ENCODE measurements at regions not wholly inside any gene's neighbourhood (a gene's known extent, or its start where the extent isn't known, plus 50 kb on each side); places are given as distances from the start of the nearest gene placed in this dataset.

DNA sequence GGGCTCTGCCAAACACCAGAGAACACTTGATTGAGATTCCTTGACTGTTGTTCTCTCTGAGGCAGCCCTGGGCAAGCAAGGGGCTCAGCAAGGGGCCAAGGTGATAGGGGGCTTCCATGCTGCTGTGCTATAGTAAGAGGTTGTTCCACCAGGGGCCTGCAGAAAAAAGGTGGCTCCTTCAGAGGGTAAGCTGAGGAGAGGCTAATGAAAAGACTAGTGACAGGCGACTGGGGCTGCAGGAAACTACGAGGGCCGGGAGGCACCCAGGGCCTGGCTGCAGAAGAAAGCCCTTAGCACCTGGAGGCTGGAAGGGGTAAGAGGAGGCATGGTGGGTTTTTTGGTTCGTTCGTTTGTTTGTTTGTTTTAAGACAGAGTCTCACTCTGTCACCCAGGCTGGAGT lies 88.0 kb upstream of the CTNNA1 start:
- no peak for DNase-seq (ENCODE audit: low read depth in 3 of 3)

DNA sequence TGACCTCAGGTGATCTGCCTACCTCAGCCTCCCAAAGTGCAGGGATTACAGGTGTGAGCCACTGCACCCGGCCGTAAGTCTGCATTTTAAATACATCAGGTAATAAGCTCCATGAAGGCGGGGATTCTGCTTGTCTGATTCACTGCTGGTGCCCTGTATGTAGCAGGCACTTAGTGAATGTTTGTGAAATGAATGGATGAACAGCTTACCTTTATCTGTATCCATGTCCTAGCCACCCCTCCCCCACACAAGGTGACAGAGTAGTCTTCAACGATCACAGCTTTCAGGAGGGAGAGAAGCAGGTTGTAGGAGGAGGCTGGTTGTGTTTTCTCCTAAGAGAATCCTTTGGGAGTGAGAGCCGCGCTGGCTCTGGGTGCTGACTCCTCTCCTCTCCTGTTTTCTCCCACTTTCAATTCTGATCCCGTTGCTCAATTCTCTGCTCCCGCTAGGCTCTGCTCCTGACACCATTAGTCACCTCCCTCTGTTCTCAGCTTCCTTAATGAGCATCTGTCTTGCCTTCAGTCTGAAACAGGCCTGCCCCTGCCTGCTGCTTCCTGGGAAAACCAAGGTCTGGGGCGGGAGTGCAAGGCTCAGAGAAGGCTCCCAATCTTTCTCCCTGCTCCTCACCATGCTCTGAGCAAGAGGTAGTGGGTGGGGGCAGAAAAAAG lies 88.8 kb upstream of the CTNNA1 start:
- no peak for DNase-seq (ENCODE audit: low read depth in 3 of 3)

DNA sequence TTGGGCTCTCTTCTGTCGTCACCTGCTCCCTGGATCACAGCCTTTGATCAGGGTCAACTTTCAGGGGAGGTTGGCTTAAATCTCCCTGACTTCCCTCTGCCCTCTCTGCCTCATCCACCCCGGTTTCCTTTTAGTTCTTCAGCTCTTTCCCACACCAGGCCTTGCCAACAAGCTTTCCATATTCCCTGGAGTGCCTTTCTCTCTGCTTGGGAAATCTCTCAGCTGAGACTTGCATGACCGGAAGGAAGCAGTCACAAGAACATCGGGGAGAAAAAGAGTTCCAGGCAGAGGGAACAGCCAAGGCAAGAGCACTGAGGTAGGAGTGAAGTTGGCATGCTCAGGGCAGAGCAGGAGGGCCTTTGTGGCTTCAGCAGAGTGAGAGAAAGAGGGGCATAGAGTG lies 88.4 kb upstream of the HSPA9 start:
- DNase-seq (ENCODE audit: low read depth in 3 of 3): no peak

DNA sequence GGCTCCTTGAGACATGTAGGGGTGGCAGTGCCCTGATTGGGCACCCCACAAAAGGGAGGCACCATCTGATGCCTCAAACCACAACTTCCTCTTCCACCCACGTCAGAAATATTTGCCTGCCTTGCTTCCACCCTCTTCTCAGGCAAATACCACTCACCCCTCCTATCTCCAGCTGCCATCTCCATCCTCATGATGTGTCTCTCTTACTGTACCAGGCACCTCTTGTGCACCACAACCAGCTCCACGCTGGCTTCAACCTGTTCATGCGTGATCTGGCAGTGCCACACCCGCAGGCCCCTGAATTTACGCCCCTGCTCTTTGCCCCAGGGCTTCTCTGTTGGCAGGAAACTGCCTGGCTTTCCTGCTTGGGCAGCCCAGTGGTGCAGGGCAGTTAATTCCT lies 87.8 kb upstream of the HSPA9 start:
- DNase-seq (ENCODE audit: low read depth in 3 of 3): no peak

DNA sequence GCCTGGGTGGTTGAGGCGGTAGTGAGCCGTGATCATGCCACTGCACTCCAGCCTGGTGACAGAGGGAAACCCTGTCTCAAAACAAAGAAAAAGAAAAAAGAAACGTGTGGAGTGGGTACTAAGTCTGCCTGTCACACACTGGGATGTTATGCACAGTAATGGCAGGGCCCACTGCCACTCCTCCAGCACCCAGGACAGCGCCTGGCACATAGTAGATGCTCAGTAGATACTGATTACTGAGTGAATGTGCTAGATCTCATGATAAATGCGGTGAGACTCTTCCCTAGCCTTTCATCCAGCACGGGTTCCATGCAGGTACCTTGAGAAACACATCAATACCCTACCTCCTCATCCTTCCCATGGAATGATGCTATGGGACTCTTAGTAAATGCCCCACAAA lies 87.4 kb upstream of the HSPA9 start:
- DNase-seq (ENCODE audit: low read depth in 3 of 3): peak in 1 of 3 donors; percentile 20

DNA sequence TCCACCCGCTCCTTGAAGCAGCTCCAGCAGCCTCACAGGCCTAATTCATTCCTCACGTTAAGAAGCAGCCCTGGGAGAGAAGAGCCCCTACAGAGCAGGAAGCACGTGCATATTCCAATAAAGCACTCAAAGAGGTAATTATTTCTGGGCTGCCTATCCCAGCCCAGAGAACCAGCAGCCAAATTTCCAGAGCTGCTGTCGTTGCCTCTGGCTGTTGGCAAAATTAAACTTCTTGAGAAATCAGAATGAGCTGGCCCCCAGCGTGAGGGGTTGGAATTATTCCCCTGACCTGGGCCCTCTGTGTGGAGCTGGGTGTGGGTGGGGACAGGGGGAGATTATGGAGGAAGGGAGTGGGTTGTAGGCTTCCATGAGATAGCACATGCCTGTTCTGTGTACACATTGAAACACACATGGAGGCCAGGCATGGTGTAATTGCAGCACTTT lies 86.8 kb upstream of the HSPA9 start:
- no peak for DNase-seq (ENCODE audit: low read depth in 3 of 3)

DNA sequence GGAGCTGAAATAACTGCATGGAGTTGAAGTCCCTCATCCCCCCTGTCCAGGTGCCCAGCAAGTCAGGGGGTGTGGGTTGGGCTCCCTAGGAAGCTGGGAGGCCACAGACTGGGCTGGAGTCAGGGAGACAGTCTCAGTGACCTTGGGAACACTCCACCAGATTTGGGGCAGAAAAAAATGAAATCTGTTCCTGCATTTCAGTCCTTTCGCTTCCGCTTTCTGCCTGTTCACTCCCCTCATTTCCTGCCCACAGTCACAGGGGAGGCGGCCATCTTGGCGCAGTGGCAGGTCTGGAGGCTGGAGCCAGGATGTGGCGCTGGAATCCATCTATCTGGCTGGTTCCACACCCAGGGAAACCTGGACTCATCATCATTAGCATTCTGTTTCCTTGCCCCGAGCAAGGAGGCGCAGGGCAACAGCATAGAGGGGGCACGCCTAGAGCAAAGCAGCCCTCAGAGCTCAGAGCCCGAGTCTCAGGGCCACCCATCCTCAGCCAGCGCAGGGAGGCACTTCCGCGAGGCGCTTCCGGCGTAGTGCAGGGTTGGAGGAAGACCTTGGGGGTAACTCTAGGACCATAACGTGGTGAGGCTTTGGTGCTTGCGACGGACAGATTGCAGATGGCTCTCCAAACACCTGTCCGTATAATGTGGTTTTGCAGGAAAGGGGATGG lies 86.2 kb upstream of the HSPA9 start:
- no peak for DNase-seq (ENCODE audit: low read depth in 3 of 3)

DNA sequence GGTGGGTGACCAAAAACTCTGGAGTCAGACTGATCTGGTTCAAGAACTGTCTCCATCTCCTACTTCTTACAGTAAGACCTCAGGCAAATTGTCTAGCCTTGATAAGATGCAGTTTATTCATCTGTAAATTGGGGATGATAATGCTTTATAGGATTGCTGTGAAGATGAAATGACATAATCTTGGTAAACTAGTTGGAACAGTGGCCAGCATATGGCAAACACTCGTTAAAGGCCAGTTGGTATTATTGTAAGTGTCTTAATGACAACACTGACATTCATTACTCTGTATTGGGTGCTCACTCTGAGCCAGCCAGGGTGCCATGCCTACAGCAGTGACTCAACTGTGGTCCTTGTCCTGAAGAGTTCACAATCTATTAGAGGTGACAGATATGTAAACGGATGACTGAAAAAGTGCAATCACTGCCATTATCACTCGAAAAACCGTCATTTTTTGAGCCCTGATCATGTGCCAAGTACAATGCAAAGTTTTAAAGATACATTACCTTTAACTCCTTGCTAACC lies 84.9 kb upstream of the HSPA9 start:
- DNase-seq (ENCODE audit: low read depth in 3 of 3): no peak

DNA sequence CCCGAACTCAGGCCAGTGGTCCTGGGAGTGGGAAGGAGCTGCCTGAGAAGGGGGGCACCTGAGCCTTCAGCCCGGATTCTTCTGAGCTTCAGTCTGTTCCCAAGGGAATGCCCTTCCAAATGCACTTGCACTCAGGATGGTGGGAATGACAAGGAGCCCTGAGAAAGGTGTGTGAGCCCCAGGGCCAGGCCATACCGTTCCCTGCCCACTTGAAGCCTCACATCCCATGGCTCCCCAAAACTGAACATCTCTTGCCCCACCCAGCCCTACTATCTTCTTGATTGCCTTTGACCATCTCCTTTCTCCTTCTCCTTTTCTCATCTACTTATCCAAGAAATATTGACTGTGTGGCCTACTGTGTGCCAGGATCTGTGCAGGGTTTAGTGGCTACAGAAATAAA lies 84.4 kb upstream of the HSPA9 start:
- DNase-seq (ENCODE audit: low read depth in 3 of 3): no peak

DNA sequence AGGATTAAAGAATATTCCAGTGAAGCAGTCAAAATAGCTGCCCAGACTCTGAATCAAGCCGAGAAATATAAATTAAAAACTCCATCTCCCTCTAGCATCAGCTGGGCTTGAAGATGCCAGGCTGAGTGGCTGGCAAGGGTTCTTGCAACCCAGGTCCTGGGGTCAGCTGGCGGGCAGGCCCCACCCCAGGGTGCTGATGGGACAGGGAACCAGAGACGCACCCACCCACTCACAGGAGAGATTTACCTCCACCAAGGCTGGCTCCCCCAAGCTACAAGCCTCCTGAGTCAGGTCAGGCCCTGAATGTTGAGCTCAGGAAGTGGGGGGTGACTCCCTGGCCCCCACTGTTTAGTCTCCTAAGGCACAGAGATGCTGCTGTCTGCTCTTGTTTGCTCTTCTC lies 83.9 kb upstream of the HSPA9 start:
- no peak for DNase-seq (ENCODE audit: low read depth in 3 of 3)

DNA sequence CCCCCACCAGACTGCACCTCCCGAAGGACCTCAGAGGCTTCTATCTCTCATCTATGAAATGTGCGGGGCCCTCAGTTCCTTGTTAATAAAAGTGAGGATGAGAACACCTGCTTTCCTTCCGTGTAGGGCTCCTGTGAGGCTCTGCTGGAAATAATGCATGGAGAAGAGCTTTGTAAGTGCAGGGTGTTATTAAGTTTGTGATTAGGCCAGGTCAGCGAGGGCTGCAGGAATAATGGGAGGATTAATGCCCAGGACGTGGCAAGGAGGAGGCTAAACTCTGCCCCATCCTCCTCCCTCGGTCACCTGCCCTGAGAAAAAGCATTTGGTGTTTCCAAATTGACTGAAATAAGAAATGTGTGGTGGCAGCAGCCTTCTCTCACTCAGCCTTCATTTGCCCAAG lies 83.5 kb upstream of the HSPA9 start:
- no peak for DNase-seq (ENCODE audit: low read depth in 3 of 3)

DNA sequence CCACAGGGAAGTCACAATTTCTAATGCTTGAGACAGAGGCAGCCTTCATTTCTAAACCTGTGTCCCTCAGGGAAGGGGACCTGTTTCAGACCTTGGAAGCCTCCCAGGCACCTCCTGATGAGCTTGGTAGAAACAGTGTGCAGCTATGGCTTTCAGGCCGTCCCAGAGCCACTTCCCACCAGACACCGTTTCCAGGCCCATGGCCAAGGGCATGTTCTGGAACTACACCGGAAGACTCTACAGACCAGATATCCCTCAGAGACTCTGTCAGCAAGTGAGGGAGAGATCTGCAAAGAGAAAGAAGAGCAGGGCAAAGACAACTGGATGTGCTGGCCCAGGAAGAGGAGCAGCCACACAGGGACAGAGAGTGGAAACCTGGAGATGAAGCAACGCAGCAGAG lies 82.2 kb upstream of the HSPA9 start:
- no peak for DNase-seq (ENCODE audit: low read depth in 3 of 3)

DNA sequence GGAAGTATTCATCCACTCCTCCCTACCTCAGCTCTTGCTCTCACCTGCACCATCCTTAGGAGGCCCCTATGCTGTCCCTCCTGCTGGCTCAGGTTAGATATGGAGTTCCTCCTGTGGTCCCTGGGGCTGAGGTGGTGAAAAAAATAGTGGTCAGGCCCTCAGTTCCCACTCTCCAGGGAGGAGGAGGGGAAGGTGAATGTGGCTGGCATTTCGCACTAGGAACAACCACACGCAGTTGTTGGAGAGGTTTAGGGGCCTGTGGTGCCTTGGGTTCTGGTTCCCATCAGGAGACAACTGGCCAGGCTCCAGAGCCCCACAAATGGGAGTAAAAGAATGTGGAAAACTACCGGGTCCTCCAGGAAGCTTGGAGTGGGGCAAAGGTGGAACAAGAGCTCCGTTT lies 81.7 kb upstream of the HSPA9 start:
- DNase-seq (ENCODE audit: low read depth in 3 of 3): no peak

DNA sequence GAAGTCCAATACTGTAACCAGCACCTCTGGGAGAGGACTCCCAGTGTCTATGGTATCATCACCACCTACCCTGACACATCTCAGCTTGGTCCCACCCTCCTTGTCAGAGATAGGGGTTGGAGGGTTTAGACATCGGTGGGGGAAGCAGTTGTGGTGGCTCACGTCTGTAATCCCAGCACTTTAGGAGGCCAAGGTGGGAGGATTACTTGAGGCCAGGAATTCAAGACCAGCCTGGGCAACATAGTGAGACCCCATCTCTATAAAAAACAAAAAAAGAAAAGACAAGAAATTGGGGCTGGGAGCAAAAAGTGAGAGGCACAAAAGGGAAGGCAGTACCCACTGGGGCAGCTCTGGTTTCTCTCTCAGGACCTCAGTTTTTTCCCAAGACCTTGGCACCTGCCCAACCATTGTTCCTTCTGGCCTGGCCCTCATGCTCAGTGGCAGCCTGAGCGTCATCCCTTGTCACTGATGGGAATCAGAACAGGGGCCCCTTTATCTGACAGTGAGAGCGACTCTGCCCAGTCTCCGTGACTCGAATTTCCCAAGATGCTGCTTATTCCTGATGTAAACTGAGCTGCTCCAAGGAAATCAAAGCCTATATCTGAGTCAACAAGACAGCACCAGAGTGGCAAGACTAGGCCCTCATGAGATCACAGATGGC lies 80.5 kb upstream of the HSPA9 start:
- DNase-seq (ENCODE audit: low read depth in 3 of 3): no peak

DNA sequence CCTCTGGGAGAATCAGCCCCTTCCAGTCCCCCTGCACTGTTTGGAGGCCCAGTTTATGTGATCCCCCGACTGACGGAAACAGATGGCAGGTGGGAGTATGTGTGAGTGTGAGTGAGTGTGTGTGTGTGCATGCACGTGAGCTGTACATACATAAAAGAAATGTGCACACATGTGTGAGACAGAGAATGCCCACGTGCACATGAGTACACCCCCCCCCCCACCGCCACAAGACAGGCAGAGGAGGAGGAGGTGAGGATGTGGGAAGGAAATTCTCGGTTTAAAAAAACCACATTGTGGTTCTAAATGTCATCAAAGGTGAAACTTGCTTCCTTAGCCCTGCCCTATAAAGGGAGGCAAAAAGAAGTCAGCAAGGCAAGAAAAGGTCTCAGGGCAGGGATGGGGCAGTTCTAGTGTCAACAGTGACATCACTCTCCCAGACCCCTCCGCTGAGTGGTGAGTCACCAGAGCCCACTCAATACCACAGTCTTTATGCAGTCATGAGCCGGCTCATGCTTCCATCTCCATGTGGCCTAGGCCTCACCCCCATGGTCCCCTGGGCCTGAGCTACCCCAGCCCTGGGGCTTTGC lies 79.2 kb upstream of the HSPA9 start:
- DNase-seq (ENCODE audit: low read depth in 3 of 3): peak; percentile 36 to 65 (median 57)

DNA sequence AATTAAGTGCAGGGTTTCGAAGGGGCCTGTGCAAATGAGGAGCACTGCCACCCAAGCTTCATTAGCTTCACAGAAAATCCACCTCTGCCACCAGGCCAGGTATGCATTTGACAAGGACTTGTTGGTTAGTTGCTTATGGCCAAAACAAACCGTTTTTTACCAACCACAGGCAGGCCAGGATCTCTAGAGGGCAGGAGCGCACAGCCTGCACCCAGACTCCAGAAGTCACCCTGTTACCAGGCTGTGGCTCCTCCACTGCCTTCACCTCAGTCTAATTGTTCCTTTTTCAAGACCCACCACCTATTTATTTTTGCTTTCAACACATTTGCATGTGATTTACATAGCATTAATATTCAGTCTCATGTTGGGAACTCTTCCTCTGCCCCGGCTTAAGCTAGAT lies 78.3 kb upstream of the HSPA9 start:
- DNase-seq (ENCODE audit: low read depth in 3 of 3): no peak

DNA sequence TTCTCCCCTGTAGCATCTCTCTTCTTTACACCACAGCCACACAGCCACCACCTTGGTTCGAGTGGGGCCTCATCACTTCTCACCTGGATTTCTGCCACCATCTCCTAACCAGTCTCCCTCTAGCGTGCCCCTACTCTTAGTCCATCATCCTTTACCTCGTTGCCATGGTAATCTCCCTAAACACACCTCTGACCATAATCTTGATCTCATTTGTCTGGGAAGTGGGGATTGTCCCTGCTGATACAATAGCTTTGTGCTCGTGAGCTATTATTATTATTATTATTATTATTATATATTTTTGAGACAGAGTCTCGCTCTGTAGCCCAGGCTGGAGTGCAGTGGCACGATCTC lies 76.5 kb upstream of the HSPA9 start:
- no peak for DNase-seq (ENCODE audit: low read depth in 3 of 3)

DNA sequence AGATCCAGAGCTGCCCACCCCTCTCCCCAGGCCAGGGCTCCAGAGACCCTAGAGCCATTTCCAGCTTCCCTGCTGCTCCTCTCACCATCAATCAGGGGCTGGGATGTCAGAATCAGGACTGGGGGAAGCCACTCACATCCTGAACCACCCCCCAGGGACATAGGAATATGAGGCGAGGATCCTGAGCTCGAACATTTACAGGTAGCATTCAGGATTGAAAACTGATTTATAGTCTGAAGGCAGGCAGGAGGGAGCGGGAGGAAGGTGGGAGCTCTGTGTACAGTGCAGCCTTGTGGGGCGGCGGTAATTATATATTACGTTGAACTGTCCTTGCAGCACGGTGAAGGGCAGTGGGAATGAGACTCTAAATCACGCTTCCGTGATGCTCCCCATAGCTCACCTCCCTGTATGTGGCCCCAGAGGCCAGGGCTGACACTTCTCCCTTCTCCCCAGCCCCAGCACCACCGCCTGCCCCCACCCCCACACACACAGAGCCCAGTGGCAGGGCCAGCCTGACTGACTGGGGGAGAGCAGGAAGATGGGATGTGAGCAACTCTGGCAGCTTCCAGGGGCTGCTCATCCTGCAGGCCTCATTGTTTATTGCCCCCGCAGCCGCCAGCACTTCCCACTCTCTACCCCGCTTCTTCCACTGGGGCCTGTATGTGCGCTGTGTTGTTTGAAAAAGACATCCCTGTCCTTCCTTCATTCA lies 76.0 kb upstream of the HSPA9 start:
- DNase-seq (ENCODE audit: low read depth in 3 of 3): no peak

DNA sequence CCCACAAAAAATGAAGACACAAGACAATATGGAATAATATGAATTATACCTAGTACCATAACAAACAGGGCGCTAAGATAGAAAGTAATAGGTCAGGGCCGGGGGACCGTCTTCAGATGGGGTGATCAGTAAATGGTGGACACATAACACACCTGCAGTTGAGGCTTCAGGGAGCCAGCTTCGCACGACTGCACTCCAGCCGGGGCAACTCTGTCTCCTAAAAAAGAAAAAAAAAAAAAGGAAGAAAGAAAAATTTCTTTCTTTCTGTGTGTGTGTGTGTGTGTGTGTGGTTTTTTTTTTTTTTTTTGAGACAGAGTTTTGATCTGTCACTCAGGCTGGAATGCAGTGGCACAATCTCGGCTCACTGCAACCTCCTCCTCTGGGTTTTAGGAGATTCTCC lies 75.0 kb upstream of the HSPA9 start:
- no peak for DNase-seq (ENCODE audit: low read depth in 3 of 3)

DNA sequence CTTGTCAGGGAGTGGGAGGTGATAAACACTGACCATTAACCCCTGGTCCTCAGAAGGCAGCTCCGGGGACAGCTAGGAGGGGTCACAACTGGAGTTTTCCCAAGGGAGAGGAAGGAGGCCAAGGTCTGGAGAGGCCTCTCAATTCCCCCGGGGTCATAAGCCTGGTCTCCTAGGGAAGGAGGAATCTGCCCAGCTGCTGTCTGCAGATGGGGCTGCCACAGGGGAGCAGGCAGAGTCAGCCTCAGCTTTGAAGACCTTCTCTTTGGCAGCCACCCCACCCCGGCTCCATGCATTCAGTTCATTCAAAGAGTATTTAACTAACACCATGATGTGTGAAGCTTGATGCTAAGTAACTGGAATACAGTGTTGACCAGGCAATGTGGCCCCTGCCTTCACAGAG lies 74.6 kb upstream of the HSPA9 start:
- no peak for DNase-seq (ENCODE audit: low read depth in 3 of 3)

DNA sequence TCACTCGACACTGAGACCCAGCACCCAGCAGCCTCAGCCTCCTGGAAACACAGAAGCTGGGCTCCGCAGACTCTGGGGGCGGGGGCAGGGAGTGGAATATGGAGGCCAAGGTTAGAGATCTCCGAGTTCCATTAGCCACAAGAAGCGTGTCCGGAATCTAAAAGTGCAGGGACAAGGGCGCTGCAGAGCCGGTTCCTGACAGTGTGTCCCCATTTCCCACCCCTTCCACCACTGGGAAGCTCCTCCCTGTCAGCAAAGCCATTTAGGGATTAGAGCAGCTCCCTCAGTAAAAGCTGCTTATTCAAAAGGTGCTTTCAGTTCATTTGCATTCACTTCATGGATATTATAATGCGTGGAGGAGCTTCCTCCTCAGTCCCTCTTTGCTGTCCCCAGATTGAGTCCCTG lies 74.1 kb upstream of the HSPA9 start:
- no peak for DNase-seq (ENCODE audit: low read depth in 3 of 3)

DNA sequence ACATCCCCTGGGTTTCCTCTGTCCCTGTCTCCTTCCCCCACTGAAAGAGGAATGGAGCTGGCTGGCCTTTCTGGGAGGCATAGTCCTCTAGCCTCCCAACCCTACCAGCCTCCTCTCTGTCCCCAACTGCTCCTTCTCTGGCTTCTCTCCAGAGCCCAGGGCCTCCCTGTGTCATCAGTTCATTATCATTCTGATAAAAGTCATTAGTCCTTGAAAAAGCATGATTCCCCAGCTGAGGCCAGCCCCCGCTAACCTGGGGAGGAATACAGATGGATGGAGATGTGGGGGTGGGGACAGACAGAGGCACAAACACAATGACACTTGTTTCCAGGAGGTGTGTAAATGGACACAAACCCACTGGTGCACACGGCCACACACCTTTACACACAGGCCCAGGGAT lies 73.6 kb upstream of the HSPA9 start:
- DNase-seq (ENCODE audit: low read depth in 3 of 3): no peak

Measured in stimulated activated CD4-positive, alpha-beta T cell treated with anti-CD3 and anti-CD28 coated beads, TNF-alpha, amount 100 ng/mL, for 48 hours (primary cell).